ENCODE measurements at regions not wholly inside any gene's neighbourhood (a gene's known extent, or its start where the extent isn't known, plus 50 kb on each side); places are given as distances from the start of the nearest gene placed in this dataset.

- peak; percentile 3 for DNase-seq
Measured at GRCh38 chr3:176697284-176697889, 499.9 kb downstream of the TBL1XR1 start.

GRCh38 chr3:176696816-176697215 lies 500.5 kb downstream of the TBL1XR1 start:
- DNase-seq, result no peak

- DNase-seq, result peak; percentile 6
Measured at GRCh38 chr3:176692966-176693785, 504.1 kb downstream of the TBL1XR1 start.

- no peak for DNase-seq
Measured at GRCh38 chr3:176692199-176692965, 504.9 kb downstream of the TBL1XR1 start.

GRCh38 chr3:176690083-176690869 lies 507.0 kb downstream of the TBL1XR1 start:
- no peak for DNase-seq

GRCh38 chr3:176687754-176688153 lies 509.5 kb downstream of the TBL1XR1 start:
- no peak for DNase-seq

GRCh38 chr3:176683382-176683781 lies 513.9 kb downstream of the TBL1XR1 start:
- no peak for DNase-seq

- DNase-seq, result peak; percentile 80
Measured at GRCh38 chr3:176663837-176664831, 533.1 kb downstream of the TBL1XR1 start.

- peak; percentile 29 for DNase-seq
Measured at GRCh38 chr3:176663387-176663786, 533.9 kb downstream of the TBL1XR1 start.

GRCh38 chr3:176661432-176661964 lies 535.8 kb downstream of the TBL1XR1 start:
- DNase-seq, result peak; percentile 93

- no peak for DNase-seq
Measured at GRCh38 chr3:176655404-176656094, 541.7 kb downstream of the TBL1XR1 start.

- DNase-seq, result no peak
Measured at GRCh38 chr3:176651622-176652021, 545.7 kb downstream of the TBL1XR1 start.

- peak; percentile 26 for DNase-seq
Measured at GRCh38 chr3:176650478-176650877, 546.8 kb downstream of the TBL1XR1 start.

GRCh38 chr3:176647987-176648386 lies 549.3 kb downstream of the TBL1XR1 start:
- DNase-seq, result no peak

- DNase-seq, result peak; percentile 8
Measured at GRCh38 chr3:176633511-176633910, 563.8 kb downstream of the TBL1XR1 start.

GRCh38 chr3:176632925-176633324 lies 564.4 kb downstream of the TBL1XR1 start:
- DNase-seq, result no peak

- no peak for DNase-seq
Measured at GRCh38 chr3:176631165-176631564, 566.1 kb downstream of the TBL1XR1 start.

GRCh38 chr3:176628101-176628639 lies 569.1 kb downstream of the TBL1XR1 start:
- no peak for DNase-seq

- no peak for DNase-seq
Measured at GRCh38 chr3:176623468-176624150, 573.7 kb downstream of the TBL1XR1 start.

GRCh38 chr3:176619833-176620232 lies 577.4 kb downstream of the TBL1XR1 start:
- DNase-seq, result no peak

All from OCI-M1 (cell line).